GM10248 (cell line): ENCODE measurements at regions not wholly inside any gene's neighbourhood (a gene's known extent, or its start where the extent isn't known, plus 50 kb on each side); places are given as distances from the start of the nearest gene placed in this dataset.

Source experiments
- CTCF ChIA-PET: fragments of 300-600 bp; sonication (Branson Sonifier 250); formaldehyde crosslinking; extraction: SDS; loops from one replicate; lab custom pipeline; 2021; ENCODE audit warnings: antibody characterized with exemption; lab: Yijun Ruan, JAX
- POLR2A ChIA-PET: fragments of 350-650 bp; sonication (Branson Sonifier 250); formaldehyde crosslinking; extraction: SDS; loops from one replicate; lab custom pipeline; 2020; ENCODE audit warnings: antibody characterized with exemption; lab: Yijun Ruan, JAX
- DNase-seq: peaks from one replicate; pipeline ENCODE4 v3.0.0; 2012; ENCODE audit errors: extremely low spot score
- TF ChIP-seq, protein P1 (sequence below): IDR thresholded peaks from 2 replicates; pipeline ENCODE4 v1.5.1; 2012; ENCODE audit warnings: mild to moderate bottlenecking, low read depth; ENCODE audit errors: extremely low read depth, missing control alignments, control extremely low read depth

DNA sequence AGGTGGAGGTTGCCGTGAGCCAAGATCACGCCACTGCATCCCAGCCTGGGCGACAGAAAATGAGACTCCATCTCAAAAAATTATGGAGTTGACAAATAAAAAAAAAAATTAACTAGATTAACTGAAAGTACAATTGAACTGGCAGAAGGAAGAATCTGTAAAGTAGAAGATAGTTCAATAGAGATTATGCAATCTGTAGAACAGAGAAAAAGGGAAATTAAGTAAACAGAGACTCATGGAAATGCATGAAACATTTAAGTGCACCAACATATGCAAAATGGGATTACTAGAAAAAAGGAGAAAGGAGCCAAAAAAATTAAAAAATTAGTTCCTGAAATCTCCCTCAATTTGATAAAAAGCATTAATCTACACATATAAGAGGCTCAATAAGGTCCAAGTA, 188.8 kb upstream of the KHDRBS2 start:
- DNase-seq = no peak
- CTCF ChIA-PET = no interaction called here
- POLR2A ChIA-PET = no interaction called here
- TF ChIP-seq, protein P1, sequence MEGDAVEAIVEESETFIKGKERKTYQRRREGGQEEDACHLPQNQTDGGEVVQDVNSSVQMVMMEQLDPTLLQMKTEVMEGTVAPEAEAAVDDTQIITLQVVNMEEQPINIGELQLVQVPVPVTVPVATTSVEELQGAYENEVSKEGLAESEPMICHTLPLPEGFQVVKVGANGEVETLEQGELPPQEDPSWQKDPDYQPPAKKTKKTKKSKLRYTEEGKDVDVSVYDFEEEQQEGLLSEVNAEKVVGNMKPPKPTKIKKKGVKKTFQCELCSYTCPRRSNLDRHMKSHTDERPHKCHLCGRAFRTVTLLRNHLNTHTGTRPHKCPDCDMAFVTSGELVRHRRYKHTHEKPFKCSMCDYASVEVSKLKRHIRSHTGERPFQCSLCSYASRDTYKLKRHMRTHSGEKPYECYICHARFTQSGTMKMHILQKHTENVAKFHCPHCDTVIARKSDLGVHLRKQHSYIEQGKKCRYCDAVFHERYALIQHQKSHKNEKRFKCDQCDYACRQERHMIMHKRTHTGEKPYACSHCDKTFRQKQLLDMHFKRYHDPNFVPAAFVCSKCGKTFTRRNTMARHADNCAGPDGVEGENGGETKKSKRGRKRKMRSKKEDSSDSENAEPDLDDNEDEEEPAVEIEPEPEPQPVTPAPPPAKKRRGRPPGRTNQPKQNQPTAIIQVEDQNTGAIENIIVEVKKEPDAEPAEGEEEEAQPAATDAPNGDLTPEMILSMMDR = no peak

DNA sequence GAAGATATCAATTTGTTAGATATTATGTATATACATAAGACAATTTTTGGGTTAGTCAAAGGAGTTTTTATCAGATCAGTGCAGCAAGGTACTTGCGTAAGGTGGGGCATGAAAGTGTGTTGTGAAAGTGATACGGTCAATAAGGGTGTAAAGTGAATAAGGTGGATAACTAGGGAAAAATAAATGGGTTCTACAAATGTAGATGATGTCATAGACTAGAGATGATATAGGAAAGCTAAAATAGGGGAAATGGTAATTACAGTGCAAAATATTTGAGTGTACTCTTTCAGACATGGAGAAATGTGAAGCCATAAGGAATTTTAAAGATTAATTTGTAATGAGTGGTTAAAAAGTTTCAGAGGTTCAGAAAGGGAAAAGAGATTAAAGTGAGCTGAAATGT, 180.6 kb upstream of the KHDRBS2 start:
- TF ChIP-seq, protein P1 = no peak
- DNase-seq = no peak
- CTCF ChIA-PET = no interaction called here
- POLR2A ChIA-PET = no interaction called here

DNA sequence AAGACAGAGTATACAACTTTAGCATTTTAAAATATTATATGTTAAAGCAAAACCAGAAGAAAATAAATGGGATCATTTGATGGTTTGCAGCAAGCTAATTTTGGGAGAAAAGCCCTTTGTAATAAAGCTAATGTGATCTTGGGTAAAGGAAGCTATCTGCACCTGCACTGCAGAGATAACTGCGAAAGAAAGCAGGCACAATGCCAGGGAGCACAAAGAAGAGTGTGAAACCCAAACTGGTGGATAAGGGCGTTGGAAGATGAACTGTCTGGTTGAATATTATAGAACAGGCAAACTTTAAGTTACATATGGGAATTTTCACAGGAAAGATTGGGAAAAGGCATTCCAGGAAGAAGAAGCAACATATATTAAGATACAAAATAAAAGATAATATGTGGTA, 179.2 kb upstream of the KHDRBS2 start:
- DNase-seq = no peak
- ChIA-PET CTCF (no interaction called here), POLR2A (no interaction called here)
- TF ChIP-seq, protein P1 = no peak

DNA sequence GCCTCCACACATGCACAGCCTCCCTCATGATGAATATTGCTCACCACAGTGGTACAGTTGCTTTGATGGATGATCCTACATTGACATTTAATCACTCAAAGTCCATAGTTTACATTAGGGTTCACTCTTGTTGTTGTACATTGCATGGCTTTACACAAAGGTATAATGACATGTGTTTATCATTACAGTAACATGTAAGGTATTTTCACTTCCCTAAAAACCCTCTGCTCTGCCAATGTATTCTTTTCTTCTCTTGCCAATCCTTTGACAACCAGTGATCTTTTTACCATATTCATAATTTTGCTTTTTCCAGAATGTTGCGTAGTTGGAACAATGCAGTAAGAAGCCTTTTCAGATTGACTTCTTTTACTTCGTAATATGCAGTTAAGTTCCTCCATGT, 166.6 kb upstream of the KHDRBS2 start:
- DNase-seq = no peak
- TF ChIP-seq, protein P1 = no peak
- CTCF ChIA-PET = no interaction called here

DNA sequence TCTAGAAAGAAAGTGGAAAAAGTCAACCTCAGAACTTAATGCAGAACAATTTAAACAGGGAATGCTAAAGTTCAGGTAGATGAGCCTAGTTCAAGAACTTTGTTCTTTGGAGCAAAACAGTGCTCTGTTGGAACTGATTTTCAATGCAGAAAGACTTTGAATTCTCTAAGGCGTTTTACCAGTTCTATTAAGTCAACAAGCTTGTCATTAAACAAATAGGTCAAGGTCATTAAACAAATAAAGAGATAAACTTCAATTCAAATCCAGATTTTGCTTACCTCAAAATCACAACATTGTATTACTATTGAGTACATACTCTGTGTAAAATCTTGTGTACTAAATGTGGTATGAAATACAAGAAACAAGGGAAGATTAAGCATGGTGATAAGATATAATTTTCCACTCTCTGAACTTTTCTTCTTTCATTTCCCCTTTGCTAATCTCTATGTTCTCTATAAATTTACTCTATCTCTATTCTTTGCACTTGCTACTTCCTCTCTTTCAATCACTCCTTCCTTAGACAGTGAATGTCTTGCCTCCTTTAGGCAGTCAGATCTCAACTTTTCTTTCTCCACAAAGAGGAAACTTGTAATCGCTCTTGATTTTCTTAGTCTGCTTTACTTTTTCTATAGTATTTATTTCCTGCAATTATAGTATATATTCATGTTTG, 160.8 kb upstream of the KHDRBS2 start:
- TF ChIP-seq, protein P1 = no peak
- POLR2A ChIA-PET = no interaction called here
- DNase-seq = no peak
- CTCF ChIA-PET = interaction anchor here (1.0 kb wide), 1 partner anchor 34 kb away, joined by 3 read pairs; no protein-coding TSS in a partner anchor

More for the DNA sequence above, 166.6 kb upstream of the KHDRBS2 start:
- POLR2A ChIA-PET = no interaction called here

DNA sequence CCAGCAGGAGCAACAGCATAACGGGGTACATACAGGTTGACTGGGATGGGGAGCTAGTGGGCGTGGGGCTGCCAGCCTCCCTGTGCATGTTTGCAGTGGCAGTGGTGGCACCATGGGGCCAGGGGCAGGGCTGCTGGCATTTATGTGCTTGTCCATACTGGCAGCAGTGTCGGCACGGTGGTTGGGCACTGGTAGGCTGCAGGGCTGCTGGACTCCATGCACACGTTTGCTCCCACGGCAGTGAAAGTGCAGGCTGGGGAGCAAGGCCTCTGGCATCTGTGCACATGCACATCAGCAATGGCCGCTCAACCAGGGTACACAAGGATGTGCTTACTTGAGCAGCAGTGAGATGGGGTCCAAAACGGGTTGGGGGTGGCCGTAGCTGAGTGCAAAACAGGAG, 159.5 kb upstream of the KHDRBS2 start:
- DNase-seq = no peak
- ChIA-PET CTCF (no interaction called here), POLR2A (no interaction called here)
- TF ChIP-seq, protein P1 = no peak
